ENCODE measurements at regions not wholly inside any gene's neighbourhood (a gene's known extent, or its start where the extent isn't known, plus 50 kb on each side); places are given as distances from the start of the nearest gene placed in this dataset.

- DNase-seq (ENCODE audit: low read depth) = no peak
These were observed 293.7 kb upstream of the ACVR2A start for GRCh38 chr2:147550995-147551731.

- no peak for DNase-seq (ENCODE audit: low read depth)
These were observed 295.8 kb upstream of the ACVR2A start for GRCh38 chr2:147549054-147549453.

DNA sequence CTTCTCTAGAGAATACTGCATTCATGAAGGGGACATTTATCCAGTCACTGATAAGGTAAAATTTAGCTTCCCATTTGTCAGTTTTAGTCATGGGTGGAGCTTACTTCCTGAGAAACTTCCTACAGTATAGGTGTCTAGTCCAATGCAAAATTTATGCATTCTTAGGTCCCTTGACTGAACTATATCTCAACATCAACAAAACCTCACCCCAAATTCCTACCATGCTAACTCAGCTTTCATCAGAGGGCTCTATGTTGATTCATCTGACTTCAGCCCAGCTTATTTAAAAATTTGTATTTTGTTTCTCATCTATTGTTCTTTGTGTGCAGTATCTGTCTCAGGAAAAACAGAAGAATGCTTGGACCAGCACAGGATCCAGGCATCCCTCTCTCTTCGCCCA lies 296.4 kb upstream of the ACVR2A start:
- DNase-seq (ENCODE audit: low read depth) = no peak

- DNase-seq (ENCODE audit: low read depth) = no peak
These were observed 297.4 kb upstream of the ACVR2A start for GRCh38 chr2:147547440-147547839.

- DNase-seq (ENCODE audit: low read depth) = no peak
These were observed 298.7 kb upstream of the ACVR2A start for GRCh38 chr2:147546109-147546508.

DNA sequence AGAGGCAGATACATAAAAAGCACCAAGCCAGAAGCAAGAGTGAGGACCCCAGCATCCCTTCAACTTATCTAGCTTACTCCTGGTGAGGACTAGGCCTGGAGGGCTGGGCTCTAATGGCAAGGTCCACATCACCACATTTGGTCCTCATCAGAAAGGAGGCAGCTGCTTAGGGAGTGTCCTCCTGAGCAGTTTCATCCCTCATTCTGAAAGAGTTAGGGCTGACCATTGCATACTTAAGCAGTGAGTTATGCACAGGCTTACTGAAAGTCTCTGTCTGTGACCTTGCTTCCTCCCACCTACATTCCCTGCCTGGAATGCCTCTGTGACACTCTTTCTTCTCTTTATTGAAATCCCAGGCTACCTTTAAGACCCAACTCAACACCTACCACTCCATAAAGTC lies 301.8 kb upstream of the ACVR2A start:
- no peak for DNase-seq (ENCODE audit: low read depth)

- DNase-seq (ENCODE audit: low read depth) = no peak
These were observed 302.5 kb upstream of the ACVR2A start for GRCh38 chr2:147542351-147542750.

GRCh38 chr2:147541314-147541713 lies 303.5 kb upstream of the ACVR2A start:
- DNase-seq (ENCODE audit: low read depth) = no peak

GRCh38 chr2:147538821-147539220 lies 306.0 kb upstream of the ACVR2A start:
- no peak for DNase-seq (ENCODE audit: low read depth)

DNA sequence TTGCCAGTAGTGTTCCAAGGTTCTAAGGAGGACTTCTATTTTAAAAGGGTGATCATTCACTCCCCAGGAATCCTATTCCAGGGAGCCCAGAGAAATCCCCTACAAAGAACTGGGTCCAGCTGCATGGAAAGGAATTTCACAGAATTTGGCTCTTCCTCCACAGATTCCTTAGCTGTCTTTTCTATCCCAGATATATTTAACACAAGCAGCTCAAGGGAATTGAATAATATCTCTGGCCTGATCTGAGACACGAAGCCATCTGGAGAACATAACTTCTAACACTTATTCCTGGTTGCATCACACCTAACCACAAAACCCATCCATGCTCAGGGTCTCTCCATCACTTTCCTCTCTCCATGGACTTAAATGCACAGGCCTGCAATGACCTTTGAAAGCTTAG lies 306.7 kb upstream of the ACVR2A start:
- no peak for DNase-seq (ENCODE audit: low read depth)

- no peak for DNase-seq (ENCODE audit: low read depth)
These were observed 313.6 kb upstream of the ACVR2A start for GRCh38 chr2:147531269-147531668.

- DNase-seq (ENCODE audit: low read depth) = no peak
These were observed 314.8 kb upstream of the ACVR2A start for GRCh38 chr2:147530033-147530432.

DNA sequence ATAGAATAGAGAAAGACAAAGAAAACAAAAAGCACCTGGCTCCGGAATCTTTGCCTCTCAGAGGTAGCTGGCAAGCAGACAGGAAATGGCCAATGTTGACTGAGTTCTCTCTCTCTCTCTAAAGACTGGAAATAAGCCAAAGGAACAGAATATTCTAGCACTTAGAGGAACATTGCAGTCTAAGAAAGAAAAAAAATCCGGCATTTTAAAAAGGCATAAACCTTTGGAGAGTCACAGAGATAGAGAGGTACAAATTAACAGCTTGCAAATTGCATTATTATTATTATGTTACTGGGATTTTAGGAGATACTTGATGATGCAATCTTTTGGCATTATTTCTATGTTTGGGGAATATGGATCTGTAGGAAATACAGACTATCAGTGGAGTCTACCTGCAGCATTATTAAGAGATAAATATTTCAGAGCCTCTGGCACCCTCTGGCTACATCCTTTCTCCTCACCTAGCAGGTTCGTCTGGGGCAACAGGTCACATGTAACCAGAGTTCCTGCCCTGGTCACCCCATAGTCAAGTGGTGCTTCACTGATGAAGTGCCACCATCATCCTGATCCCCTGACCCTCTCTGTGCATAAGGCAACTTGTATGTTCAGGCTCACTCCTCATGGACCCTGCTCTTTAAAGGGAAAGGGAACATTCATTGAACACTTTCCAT lies 318.9 kb upstream of the ACVR2A start:
- DNase-seq (ENCODE audit: low read depth) = no peak

- DNase-seq (ENCODE audit: low read depth) = no peak
These were observed 319.9 kb upstream of the ACVR2A start for GRCh38 chr2:147524912-147525311.

DNA sequence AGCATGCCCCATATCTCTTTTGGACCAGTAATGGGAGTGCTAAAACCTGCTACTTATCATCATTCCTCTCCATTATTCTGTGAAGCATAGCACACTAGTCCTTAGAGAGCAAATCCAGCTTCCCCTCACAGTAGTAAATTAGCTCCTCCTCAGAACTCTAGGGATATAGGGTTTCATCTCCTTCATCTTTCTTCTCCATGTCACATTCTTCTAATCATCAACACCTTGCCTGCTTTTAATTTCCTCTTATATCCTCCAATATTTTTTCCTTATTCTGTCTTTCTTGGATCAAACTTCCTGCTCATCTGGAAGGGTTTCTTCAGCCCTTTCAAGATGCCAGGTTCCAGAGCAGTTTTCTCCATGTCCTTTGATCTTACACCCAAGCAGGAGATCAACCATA lies 321.4 kb upstream of the ACVR2A start:
- no peak for DNase-seq (ENCODE audit: low read depth)

GRCh38 chr2:147521936-147522335 lies 322.9 kb upstream of the ACVR2A start:
- DNase-seq (ENCODE audit: low read depth) = no peak

DNA sequence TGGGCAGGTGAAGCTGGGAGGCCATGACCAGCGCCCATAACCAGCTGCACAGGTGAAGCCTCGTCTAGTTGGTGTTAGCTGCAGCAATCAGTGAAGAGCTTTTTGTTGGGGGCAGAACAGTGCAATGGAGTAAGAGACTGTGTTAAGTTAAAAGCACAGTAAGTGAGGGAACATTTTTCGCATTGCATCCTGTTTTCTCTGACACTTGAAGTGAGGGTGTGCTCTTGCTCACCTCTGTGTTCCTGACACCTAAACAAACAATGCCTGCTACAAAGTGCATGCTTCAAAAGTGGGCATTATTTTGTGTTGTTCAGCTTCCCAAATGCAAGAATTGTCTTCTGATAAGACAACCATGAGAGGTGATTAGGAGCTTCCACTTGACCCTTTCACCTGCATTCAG lies 324.0 kb upstream of the ACVR2A start:
- no peak for DNase-seq (ENCODE audit: low read depth)

- no peak for DNase-seq (ENCODE audit: low read depth)
These were observed 325.7 kb upstream of the ACVR2A start for GRCh38 chr2:147519178-147519577.

DNA sequence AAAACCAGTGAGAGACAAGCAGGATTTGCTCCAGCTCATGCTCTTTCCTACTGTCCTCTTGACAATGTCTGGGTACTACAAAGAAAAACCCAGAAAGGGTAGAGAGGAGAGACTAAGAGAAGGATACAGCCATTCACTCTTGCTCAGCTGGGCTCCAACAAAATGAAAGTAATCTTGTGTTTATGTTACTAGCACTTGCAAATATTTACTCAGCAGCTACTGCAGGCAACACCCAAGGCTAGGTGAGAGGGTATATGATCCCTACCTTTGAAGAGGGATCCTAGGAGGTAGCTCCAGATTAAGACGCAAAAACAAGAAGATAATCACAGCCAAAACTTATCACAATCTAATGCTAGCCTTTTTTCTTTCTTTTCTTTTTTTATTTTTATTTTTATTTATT lies 329.6 kb upstream of the ACVR2A start:
- no peak for DNase-seq (ENCODE audit: low read depth)

GRCh38 chr2:147512206-147512605 lies 332.6 kb upstream of the ACVR2A start:
- no peak for DNase-seq (ENCODE audit: low read depth)

DNA sequence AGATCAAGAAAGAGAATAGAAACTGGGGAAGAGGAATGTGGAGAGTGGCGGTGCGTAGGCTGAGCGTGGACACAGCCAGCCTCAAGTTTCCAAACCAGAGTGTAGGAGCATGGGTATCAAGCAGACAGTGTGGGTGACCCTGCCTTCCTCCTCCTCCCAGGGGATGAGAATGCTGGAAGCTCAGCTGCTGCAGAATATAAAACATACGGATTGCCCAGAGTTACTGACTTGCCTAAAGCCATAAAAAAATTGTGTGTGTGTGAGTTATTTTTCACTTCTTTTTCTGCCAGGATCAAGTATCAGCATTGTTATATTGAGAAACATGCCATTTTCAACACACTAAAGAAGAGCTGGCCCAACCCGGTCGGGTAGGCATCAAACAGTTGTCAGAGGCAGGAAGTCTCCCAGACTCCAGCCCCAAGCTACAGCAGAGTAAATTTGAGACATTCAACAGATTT lies 333.3 kb upstream of the ACVR2A start:
- no peak for DNase-seq (ENCODE audit: low read depth)

- no peak for DNase-seq (ENCODE audit: low read depth)
These were observed 335.0 kb upstream of the ACVR2A start for GRCh38 chr2:147509821-147510220.

GRCh38 chr2:147506889-147507288 lies 337.9 kb upstream of the ACVR2A start:
- no peak for DNase-seq (ENCODE audit: low read depth)

Data from non-pigmented ciliary epithelial cell (primary cell).